C4-2B (cell line): ENCODE measurements at regions not wholly inside any gene's neighbourhood (a gene's known extent, or its start where the extent isn't known, plus 50 kb on each side); places are given as distances from the start of the nearest gene placed in this dataset.

Source experiments
- CTCF ChIP-seq: fragments of 450-650 bp; conservative IDR thresholded peaks from 2 replicates; pipeline ENCODE4 v1.5.1; 2017; ENCODE audit warnings: mild to moderate bottlenecking
- ZFX ChIP-seq: fragments of 450-650 bp; IDR thresholded peaks from 2 replicates; pipeline ENCODE4 v1.6.1; 2017

GRCh38 chr4:110737931-110738330 lies 115.1 kb upstream of the PITX2 start:
- no peak for TF ChIP-seq CTCF
- TF ChIP-seq ZFX: no peak
